BJ (cell line): ENCODE measurements at regions not wholly inside any gene's neighbourhood (a gene's known extent, or its start where the extent isn't known, plus 50 kb on each side); places are given as distances from the start of the nearest gene placed in this dataset.

Experiments used
- CTCF ChIA-PET: fragments of 350-600 bp; formaldehyde crosslinking; extraction: SDS; loops from one replicate; lab custom pipeline; 2021; ENCODE audit warnings: antibody characterized with exemption, inconsistent platforms; lab: Yijun Ruan, JAX
- POLR2A ChIA-PET: fragments of 300-600 bp; sonication (Branson Sonifier 250); formaldehyde crosslinking; extraction: SDS; loops from one replicate; lab custom pipeline; 2021; ENCODE audit warnings: antibody characterized with exemption; lab: Charles Lee
- DNase-seq: peaks from one replicate; pipeline ENCODE4 v3.0.0-alpha.2; 2011; ENCODE audit warnings: low read depth
- H3K27me3 ChIP-seq: 2 replicates; pipeline ENCODE4 v1.6.0; 2011; ENCODE audit warnings: low read length; ENCODE audit not compliant: control insufficient read depth, insufficient read depth
- H3K36me3 ChIP-seq: 2 replicates; pipeline ENCODE4 v1.5.1; 2011; ENCODE audit warnings: low read length; ENCODE audit not compliant: control insufficient read depth, insufficient read depth
- H3K4me3 ChIP-seq: 2 replicates; pipeline ENCODE4 v1.5.1; 2011; ENCODE audit warnings: low read depth, mild to moderate bottlenecking, control low read depth, low read length
- TF ChIP-seq, protein P1 (sequence below): IDR thresholded peaks from 2 replicates; pipeline ENCODE4 v1.5.1; 2011; ENCODE audit warnings: low read depth, mild to moderate bottlenecking, control low read depth, inconsistent platforms, low read length, moderate library complexity; ENCODE audit not compliant: insufficient read depth

DNA sequence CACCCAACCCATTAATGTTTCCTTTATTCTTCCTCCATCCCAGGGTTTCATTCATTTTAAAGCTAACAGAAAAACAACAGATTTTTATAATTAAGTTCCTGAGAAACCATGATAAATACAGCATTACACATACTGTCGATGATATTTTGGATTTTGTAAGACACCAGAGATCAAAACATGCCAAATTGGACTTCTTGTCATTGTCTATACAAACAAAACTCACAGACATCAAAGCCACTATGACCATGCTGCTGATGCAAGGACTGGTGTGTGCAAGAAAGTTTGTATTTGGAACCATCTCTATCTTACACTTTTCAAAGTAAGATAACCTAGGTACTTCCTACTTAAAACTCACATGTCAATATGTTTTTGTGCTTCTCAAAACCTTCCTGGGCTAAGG, 294.0 kb upstream of the UGT8 start:
- H3K27me3 ChIP-seq: no peaks in the 10 kb centered on the region
- DNase-seq: no peak
- TF ChIP-seq, protein P1, sequence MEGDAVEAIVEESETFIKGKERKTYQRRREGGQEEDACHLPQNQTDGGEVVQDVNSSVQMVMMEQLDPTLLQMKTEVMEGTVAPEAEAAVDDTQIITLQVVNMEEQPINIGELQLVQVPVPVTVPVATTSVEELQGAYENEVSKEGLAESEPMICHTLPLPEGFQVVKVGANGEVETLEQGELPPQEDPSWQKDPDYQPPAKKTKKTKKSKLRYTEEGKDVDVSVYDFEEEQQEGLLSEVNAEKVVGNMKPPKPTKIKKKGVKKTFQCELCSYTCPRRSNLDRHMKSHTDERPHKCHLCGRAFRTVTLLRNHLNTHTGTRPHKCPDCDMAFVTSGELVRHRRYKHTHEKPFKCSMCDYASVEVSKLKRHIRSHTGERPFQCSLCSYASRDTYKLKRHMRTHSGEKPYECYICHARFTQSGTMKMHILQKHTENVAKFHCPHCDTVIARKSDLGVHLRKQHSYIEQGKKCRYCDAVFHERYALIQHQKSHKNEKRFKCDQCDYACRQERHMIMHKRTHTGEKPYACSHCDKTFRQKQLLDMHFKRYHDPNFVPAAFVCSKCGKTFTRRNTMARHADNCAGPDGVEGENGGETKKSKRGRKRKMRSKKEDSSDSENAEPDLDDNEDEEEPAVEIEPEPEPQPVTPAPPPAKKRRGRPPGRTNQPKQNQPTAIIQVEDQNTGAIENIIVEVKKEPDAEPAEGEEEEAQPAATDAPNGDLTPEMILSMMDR: no peak
- POLR2A ChIA-PET: no interaction called here
- CTCF ChIA-PET: interaction anchor here (1.0 to 1.6 kb wide), 2 partner anchors 22 to 24 kb away, joined by 3 read pairs; no protein-coding TSS in a partner anchor
- H3K36me3 ChIP-seq: no peaks in the 10 kb centered on the region
- H3K4me3 ChIP-seq: no peak overlapping the region

DNA sequence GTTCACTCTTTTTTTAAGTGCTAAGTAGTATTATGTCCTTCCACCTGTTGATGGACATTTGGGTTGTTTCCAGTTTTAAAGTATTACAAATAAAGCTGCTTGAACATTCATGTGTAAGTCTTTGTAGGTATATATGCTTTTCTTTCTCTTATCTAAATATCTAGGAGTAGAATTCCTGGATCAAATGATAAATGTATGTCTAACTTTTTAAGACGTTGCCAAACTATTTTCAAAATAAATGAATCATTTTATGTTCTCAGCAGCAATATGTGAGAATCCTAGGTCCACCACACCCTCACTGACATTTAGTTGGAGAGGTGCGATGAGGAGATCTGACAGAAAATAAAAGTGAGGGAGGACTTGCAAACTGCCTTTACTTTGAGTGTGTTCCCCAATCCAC, 291.7 kb upstream of the UGT8 start:
- Histone ChIP-seq H3K27me3 (no peaks in the 10 kb centered on the region), H3K4me3 (no peak overlapping the region), H3K36me3 (no peaks in the 10 kb centered on the region)
- ChIA-PET POLR2A (no interaction called here), CTCF (interaction anchor here (0.6 kb wide), 1 partner anchor 256 kb away, joined by 3 read pairs; no protein-coding TSS in a partner anchor)
- TF ChIP-seq, protein P1: no peak
- DNase-seq: no peak

DNA sequence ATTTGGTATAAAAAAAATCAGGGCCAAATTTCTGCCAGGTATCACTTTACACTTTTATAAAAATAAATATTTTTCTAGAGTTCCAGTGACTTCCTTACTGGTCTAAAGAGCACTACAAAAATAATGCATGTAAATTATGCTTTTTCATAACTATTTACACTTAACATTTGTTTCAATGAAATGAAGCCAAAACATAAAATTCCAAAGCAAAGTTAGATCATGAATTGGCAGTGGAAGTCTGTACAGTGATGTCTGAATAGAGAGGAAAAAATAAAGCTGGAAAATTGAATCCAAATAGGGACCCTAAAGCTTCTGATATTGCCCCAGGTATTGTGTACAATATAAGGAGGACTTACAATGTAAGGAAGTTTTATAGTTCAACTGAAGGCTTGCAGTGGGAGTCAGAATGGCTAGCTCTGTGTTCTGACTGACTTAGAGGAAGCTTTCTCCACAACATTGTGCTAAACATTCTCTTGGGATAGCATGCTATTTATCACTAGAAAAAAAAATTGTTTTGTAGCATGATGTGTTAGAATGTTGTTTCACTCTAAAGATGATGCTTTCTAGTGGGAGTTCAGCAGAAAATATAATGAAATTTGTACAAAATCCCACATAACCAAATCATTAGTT, 288.2 kb upstream of the UGT8 start:
- ChIA-PET CTCF (no interaction called here), POLR2A (no interaction called here)
- Histone ChIP-seq H3K4me3 (no peak overlapping the region), H3K36me3 (no peaks in the 10 kb centered on the region), H3K27me3 (no peaks in the 10 kb centered on the region)
- TF ChIP-seq, protein P1: no peak
- no peak for DNase-seq

DNA sequence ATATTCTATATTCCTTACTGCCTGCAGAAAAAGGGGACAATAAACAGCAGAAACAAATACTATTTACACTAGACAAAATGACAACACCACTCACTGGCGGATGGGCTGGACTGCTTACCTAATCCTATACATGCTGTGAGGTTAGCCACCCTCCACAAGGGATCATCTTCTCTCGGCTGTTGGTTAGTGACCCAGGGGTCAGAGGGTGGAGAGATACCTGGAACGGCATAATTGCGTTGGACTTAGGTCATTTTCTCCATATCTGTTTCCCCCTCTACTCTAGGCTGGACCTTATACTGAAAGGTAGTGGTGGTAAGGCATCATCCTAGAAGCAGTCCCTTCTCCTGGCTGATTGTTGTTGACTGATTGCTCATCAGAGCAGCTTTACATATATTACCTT, 286.8 kb upstream of the UGT8 start:
- ChIA-PET CTCF (no interaction called here), POLR2A (no interaction called here)
- TF ChIP-seq, protein P1: no peak
- Histone ChIP-seq H3K36me3 (no peaks in the 10 kb centered on the region), H3K27me3 (no peaks in the 10 kb centered on the region), H3K4me3 (no peak overlapping the region)
- DNase-seq: no peak

DNA sequence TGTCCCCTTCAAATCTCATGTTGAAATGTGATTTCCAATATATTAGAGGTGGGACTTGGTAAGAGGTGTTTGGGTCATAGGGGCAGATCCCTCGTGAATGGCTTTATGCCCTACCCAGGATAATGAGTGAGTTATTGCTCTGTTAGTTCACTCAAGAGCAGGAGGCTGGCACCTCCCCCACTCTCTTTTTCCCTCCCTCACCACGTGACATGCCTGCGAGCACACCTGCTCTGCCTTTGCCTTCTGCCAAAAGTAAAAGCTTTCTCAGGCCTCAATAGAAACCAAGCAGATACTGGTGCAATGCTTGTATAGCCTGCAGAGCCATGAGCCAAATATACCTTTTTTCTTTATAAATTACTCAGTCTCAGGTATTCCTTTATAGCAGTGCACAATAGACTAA, 286.3 kb upstream of the UGT8 start:
- CTCF ChIA-PET: no interaction called here

More for the DNA sequence above, 286.3 kb upstream of the UGT8 start:
- DNase-seq: no peak
- POLR2A ChIA-PET: interaction anchor here (0.6 kb wide), 1 partner anchor 32 kb away, joined by 6 read pairs; no protein-coding TSS in a partner anchor
- Histone ChIP-seq H3K4me3 (no peak overlapping the region), H3K27me3 (no peaks in the 10 kb centered on the region), H3K36me3 (no peaks in the 10 kb centered on the region)
- TF ChIP-seq, protein P1: no peak
